Ectodermal cell (in vitro differentiated cells): ENCODE measurements at regions not wholly inside any gene's neighbourhood (a gene's known extent, or its start where the extent isn't known, plus 50 kb on each side); places are given as distances from the start of the nearest gene placed in this dataset.

Experiments used
- H3K27ac ChIP-seq: 2 replicates; pipeline ENCODE4 v1.7.0; 2013; ENCODE audit warnings: mild to moderate bottlenecking, low read depth, low read length; ENCODE audit not compliant: insufficient read depth, poor library complexity, severe bottlenecking
- H3K27me3 ChIP-seq: 2 replicates; pipeline ENCODE4 v1.7.0; 2013; ENCODE audit warnings: mild to moderate bottlenecking, low read length; ENCODE audit not compliant: insufficient read depth, control insufficient read depth, poor library complexity, severe bottlenecking
- H3K36me3 ChIP-seq: one replicate; pipeline ENCODE4 v1.7.0; 2013; ENCODE audit warnings: low read length; ENCODE audit not compliant: control insufficient read depth, insufficient read depth
- H3K4me1 ChIP-seq: one replicate; pipeline ENCODE4 v1.7.0; 2013; ENCODE audit warnings: low read length; ENCODE audit not compliant: control insufficient read depth, insufficient read depth
- H3K4me3 ChIP-seq: 2 replicates; pipeline ENCODE4 v1.7.0; 2013; ENCODE audit warnings: low read depth, low read length, control low read depth; ENCODE audit not compliant: insufficient read depth
- H3K9me3 ChIP-seq: 2 replicates; pipeline ENCODE4 v1.7.0; 2013; ENCODE audit warnings: mild to moderate bottlenecking, low read length, moderate library complexity; ENCODE audit not compliant: control insufficient read depth
- WGBS, 2 experiments: methylation state at CpG; one replicate each; pipeline ENCODE4 v1.1.7; 2013; ENCODE audit warnings: missing lambda C conversion rate in 2 of 2; 5-methylcytosine and 5-hydroxymethylcytosine counted together

DNA sequence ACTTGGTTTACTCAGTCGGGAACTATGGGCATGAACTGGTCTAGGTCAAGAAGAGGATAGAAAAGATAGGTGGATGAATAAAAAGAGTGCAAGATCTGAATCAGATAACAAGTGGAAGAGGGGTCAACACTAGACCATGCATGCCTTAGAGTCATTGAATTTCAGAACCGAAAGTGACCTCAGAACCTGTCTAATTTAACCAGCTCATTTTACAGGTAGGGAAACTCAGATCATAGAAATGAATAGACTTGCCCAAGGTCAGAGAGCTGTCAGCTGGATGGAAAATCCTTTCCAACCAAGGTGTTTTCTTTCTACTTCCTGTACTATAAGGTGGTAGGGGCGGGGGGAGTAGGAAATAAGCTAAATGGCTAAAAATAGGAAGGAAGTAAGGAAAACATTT is 121.4 kb upstream of the ADGRF1 start:
- Histone ChIP-seq H3K36me3 (no peaks in the 10 kb centered on the region), H3K27ac (no peak overlapping the region), H3K4me3 (no peak overlapping the region), H3K4me1 (no peaks in the 10 kb centered on the region), H3K27me3 (no peaks in the 10 kb centered on the region), H3K9me3 (no peaks in the 10 kb centered on the region)
- WGBS, 2 experiments: 90 to 94% methylated on average over 2 to 3 of the region's 3 CpGs

- Histone ChIP-seq H3K9me3 (no peaks in the 10 kb centered on the region), H3K27ac (no peak overlapping the region), H3K36me3 (no peaks in the 10 kb centered on the region), H3K4me1 (no peaks in the 10 kb centered on the region), H3K27me3 (no peaks in the 10 kb centered on the region), H3K4me3 (no peak overlapping the region)
- WGBS, 2 experiments: 90 to 93% methylated on average over 2 of the region's 2 CpGs
Observed at GRCh38 chr6:47162793-47163192, 120.7 kb upstream of the ADGRF1 start.

DNA sequence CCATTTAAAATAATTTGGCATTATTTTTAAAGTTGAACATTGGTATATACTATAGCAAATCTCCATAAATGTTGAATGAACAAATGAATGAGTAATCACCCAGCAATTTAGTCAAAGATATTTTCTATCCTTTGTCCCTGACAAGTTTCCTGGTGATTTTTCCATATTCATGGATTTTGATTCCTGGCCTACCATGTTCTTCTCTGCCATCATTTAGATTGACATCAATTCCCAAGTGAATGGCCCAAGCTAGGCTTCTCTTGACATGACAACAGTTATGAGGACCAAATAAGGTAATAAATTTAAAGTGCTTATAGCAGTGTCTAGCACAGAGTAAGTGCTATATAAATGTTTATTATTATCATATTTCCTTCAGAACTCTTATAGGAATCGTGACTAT is 120.1 kb upstream of the ADGRF1 start:
- Histone ChIP-seq H3K36me3 (no peaks in the 10 kb centered on the region), H3K9me3 (no peaks in the 10 kb centered on the region), H3K27ac (no peak overlapping the region), H3K27me3 (no peaks in the 10 kb centered on the region), H3K4me1 (no peaks in the 10 kb centered on the region), H3K4me3 (no peak overlapping the region)
- 100% methylated on average over 1 of the region's 1 CpG; no CpG with 5 or more reads in 1 of the 2 experiments for WGBS, 2 experiments

- Histone ChIP-seq H3K9me3 (no peaks in the 10 kb centered on the region), H3K27ac (no peak overlapping the region), H3K27me3 (no peaks in the 10 kb centered on the region), H3K4me1 (no peaks in the 10 kb centered on the region), H3K36me3 (no peaks in the 10 kb centered on the region), H3K4me3 (no peak overlapping the region)
Observed at GRCh38 chr6:47161176-47161687, 119.1 kb upstream of the ADGRF1 start.

DNA sequence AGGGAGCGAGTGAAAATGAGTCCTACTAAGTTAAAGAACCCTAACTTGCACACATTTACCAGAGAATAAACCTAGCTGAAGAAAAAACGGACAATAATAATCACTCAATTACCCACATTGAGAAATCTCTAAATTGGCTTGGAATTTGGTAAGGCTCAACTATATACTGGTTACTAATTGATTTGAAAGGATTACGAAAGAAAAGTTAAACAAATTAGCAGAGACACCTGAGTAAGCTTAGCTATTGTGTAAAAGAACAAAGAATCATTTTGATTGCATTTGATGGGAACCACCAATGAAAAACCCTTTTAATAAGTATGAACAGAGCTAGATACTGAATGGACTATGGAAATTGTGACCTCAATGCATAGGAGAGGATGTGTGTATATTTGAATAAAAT is 118.6 kb upstream of the ADGRF1 start:
- H3K36me3 ChIP-seq: no peaks in the 10 kb centered on the region
- H3K27me3 ChIP-seq: no peaks in the 10 kb centered on the region
- WGBS, 2 experiments: 97 to 98% methylated on average over 2 to 3 of the region's 3 CpGs
- H3K9me3 ChIP-seq: no peaks in the 10 kb centered on the region
- H3K4me1 ChIP-seq: no peaks in the 10 kb centered on the region
- H3K4me3 ChIP-seq: no peak overlapping the region
- no peak overlapping the region for H3K27ac ChIP-seq

DNA sequence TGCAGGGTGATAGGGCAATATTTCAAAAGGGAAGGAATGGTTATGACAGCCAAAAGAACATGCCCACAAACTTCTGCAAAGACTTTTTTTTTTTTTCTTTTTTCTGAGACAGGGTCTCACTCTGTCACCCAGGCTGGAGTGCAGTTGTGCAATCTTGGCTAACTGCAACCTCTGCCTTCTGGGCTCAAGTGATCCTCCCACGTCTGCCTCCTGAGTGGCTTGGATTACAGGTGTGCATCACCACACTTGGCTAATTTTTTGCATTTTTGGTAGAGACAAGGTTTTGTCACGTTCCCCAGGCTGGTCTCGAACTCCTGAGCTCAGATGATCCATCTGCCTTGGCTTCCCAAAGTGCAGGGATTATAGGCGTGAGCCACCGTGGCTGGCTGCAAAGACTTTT is 117.6 kb upstream of the ADGRF1 start:
- H3K27me3 ChIP-seq: no peaks in the 10 kb centered on the region
- WGBS, 2 experiments: 91 to 94% methylated on average over 5 of the region's 5 CpGs
- no peaks in the 10 kb centered on the region for H3K36me3 ChIP-seq
- H3K4me1 ChIP-seq: no peaks in the 10 kb centered on the region
- no peak overlapping the region for H3K27ac ChIP-seq
- H3K4me3 ChIP-seq: no peak overlapping the region
- H3K9me3 ChIP-seq: no peaks in the 10 kb centered on the region

- Histone ChIP-seq H3K36me3 (no peaks in the 10 kb centered on the region), H3K27me3 (no peaks in the 10 kb centered on the region), H3K9me3 (no peaks in the 10 kb centered on the region), H3K27ac (no peak overlapping the region), H3K4me1 (no peaks in the 10 kb centered on the region), H3K4me3 (no peak overlapping the region)
- WGBS, 2 experiments: 50 to 100% methylated on average over 1 to 2 of the region's 2 CpGs
Observed at GRCh38 chr6:47157653-47158219, 115.6 kb upstream of the ADGRF1 start.

GRCh38 chr6:47157063-47157462 is 114.9 kb upstream of the ADGRF1 start:
- Histone ChIP-seq H3K4me3 (no peak overlapping the region), H3K36me3 (no peaks in the 10 kb centered on the region), H3K4me1 (no peaks in the 10 kb centered on the region), H3K27me3 (no peaks in the 10 kb centered on the region), H3K27ac (no peak overlapping the region), H3K9me3 (no peaks in the 10 kb centered on the region)
- 92 to 94% methylated on average over 1 of the region's 1 CpG for WGBS, 2 experiments

GRCh38 chr6:47156196-47156595 is 114.1 kb upstream of the ADGRF1 start:
- 93 to 95% methylated on average over 4 of the region's 4 CpGs for WGBS, 2 experiments
- Histone ChIP-seq H3K4me3 (no peak overlapping the region), H3K27me3 (no peaks in the 10 kb centered on the region), H3K4me1 (no peaks in the 10 kb centered on the region), H3K36me3 (no peaks in the 10 kb centered on the region), H3K9me3 (no peaks in the 10 kb centered on the region), H3K27ac (no peak overlapping the region)

- Histone ChIP-seq H3K4me3 (no peak overlapping the region), H3K36me3 (no peaks in the 10 kb centered on the region), H3K9me3 (no peaks in the 10 kb centered on the region), H3K27ac (no peak overlapping the region), H3K4me1 (no peaks in the 10 kb centered on the region), H3K27me3 (no peaks in the 10 kb centered on the region)
- 89 to 95% methylated on average over 3 of the region's 3 CpGs for WGBS, 2 experiments
Observed at GRCh38 chr6:47153404-47153755, 111.2 kb upstream of the ADGRF1 start.
